ENCODE measurements at regions not wholly inside any gene's neighbourhood (a gene's known extent, or its start where the extent isn't known, plus 50 kb on each side); places are given as distances from the start of the nearest gene placed in this dataset.

DNA sequence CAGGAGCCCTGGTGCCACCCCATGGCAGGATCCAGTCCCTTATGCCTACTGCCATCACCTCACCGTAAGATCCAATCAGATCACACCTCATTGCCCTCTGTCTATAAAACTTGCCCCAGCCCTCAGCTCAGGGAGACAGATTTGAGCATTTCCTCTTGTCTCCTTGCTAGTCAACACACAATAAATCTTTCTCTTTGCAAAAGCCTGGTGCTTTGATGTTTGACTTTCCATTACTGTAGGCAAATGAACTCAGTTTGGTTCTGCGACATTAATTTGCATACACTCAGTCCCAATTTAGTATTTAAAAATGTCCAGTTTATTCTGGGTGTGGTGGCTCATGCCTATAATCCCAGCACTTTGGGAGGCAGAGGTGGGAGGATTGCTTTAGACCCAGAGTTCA is 188.4 kb downstream of the AEBP2 start:
- no peak for DNase-seq

DNA sequence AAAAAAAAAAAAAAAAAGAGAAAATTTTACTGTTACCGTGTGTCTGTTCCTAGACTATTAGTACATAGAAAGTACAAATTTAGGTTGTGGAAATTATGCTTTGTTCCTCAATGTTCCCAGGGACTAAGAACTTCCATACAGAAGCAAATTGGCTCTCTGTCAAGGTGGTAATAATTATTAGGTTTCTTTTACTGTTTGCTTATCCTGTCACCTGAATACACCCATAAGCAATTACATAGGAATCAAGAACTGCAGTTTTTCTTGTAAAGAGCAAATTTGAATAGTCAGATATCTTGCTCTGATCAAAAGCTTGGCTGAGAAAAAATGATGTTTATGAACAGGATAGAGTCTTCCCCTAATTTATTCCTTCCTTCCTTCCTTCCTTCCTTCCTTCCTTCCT is 191.2 kb downstream of the AEBP2 start:
- no peak for DNase-seq

GRCh38 chr12:19633194-19633593 is 193.9 kb downstream of the AEBP2 start:
- no peak for DNase-seq

DNA sequence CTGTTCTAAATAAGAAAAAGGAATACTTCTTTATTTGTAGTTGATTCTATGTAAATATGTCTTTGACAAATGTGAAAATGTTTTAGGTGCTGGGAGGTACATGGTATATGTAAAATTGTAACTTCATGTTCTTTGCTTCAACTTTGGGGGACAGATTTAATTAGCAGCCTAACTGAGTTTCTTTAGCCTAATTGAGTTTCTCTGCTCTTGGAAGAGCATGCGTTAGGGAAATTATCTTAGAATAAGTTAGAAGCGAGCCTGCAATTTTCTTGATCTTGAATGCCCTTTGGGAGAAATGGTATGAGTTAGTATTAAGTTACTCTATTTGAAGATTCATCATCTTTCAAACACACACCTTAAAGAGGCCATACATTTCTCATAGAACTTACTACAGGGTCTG is 194.3 kb downstream of the AEBP2 start:
- DNase-seq: no peak

GRCh38 chr12:19639781-19640415 is 200.6 kb downstream of the AEBP2 start:
- DNase-seq: no peak

- DNase-seq: no peak
Measured at GRCh38 chr12:19641235-19642080, 202.2 kb downstream of the AEBP2 start.

DNA sequence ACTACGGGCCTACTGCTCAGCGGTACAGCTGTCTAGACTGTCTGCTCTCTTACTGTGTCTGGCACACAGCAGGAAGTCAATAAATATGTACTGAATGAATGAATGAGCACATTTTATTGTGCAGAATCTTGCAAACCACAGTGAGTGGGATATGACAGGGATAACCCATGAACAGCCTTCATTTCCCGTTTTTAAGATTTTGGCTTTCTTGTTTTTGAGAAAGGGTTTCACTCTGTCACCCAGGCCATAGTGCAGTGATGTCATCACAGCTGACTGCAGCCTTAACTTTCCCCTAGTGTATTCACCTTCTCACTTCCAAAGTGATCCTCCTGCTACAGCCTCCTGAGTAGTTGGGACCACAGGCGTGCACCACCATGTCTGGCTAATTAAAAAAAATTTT is 203.1 kb downstream of the AEBP2 start:
- DNase-seq: no peak

DNA sequence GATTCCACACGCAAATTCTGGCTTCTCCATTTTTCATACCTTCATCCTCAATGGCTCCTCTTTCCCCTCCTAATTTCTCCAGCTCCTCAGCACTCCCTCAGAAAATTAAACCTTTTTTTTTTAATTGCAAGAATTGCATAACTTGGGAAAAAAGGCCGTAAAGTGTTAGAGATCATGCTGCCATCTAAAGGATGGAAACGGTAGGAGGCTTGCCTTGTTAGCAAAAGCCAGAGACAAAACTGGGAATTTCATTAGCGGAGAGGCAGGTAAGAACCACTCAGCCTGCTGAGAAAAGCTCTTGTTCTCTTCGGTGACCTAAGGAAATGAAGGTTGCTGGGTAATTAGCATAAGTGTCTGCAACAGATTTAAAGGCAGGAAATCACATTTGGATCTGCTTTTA is 204.3 kb downstream of the AEBP2 start:
- DNase-seq: no peak

DNA sequence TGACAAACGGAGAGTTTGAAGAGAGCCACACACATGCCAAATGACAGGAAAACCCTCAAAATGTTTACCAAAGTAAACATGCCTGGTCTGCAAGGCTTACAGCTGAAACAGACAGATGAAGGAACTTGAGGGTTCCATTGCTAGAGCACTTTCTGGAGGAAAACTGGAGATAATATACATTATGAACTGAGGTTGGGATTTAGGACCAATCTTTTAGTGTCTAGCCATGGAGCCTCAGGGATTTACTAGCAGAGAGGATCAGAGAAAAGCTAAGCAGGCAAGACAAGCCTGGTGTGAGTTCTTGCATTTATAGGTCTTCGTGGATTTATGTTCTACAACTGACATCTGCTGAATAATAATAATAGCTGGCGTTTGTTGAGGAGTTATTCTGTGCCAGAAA is 205.3 kb downstream of the AEBP2 start:
- DNase-seq: no peak

DNA sequence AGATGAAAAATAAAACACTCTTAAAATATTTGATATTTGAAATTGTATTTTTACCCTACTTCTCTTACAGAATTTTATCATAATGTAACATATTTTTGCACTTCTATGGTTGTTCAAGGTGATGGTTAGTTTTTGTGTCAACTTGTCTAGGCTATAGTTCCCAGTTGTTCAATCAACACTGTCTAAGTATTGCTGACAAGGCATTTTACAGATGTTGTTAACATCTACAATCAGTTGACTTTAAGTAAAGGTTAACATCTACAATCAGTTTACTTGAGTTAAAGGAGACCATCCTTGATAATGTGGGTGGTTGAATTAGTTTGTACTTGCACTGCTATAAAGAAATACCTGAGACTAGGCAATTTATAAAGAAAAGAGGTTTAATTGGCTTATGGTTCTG is 206.5 kb downstream of the AEBP2 start:
- no peak for DNase-seq

DNA sequence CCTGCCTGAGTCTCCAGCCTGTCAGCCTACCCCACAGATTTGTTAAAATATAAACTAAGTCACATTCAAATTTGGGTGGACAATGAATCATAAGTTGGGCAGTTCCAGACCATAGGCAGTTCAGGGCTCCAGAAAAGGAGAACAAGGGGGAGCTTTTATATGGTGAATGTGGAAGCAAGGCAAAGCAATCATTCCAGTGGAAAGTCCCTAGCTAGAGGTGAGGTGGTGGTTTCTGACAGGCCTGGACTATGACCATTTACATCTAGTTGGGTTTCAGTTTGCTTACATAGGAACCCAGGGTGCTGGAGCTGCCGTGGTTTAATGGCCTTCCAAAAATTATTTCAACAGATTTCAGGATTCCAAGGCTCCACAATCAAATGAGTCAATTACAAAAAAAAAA is 207.3 kb downstream of the AEBP2 start:
- DNase-seq: no peak

DNA sequence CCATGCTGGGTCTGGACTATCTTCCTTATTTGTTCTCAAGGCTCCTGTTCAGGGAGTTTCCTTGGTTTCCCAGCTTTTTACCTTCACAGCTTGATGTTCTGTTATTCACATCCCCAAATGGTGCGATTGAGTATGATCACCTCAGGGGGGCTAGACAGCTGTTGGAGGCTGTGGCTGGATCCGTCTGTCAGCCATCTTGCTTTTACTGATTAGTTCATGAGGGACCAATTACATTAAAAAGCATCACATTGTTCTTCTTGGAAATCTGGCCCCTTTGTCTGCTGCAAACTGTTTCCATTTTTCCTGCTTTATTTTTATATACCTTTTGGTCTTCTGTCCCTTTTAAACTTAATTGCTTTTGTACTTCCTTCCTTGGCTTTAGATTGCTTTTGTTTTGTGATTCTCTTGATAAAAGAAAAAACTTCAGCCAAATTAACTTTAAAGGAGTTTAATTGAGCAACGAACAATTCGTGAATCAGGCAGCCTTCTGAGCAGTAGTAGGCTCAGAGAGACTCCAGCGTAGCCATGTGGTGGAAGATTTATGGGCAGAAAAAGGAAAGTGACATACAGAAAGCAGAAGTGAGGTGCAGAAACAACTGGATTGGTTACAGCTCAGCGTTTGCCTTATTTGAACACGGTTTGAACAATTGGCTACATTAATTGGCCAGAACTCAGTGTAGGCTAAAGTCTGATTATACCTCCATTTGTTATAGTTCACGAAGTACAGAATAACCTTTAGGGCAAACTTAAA is 208.7 kb downstream of the AEBP2 start:
- DNase-seq: no peak

DNA sequence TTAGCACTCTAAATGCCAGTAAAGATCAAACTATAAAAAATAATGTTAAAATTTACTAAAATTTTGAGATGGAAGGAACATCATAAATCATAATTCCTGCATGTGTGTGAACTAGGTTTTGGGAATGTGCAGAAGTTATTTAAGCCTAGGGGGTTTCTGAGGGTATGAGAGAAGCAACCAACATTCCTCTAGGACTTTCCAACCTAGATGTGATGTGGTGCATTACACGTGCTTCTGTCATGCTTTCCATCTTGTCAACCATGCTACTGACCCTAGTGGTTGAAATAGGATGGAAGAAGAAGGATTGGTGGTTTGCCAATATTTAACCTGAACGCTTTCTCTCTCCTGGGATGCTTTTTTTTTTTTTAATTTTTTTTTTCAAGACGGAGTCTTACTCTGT is 209.3 kb downstream of the AEBP2 start:
- no peak for DNase-seq

GRCh38 chr12:19652386-19652785 is 213.1 kb downstream of the AEBP2 start:
- no peak for DNase-seq

- no peak for DNase-seq
Measured at GRCh38 chr12:19654650-19655376, 215.5 kb downstream of the AEBP2 start.

DNA sequence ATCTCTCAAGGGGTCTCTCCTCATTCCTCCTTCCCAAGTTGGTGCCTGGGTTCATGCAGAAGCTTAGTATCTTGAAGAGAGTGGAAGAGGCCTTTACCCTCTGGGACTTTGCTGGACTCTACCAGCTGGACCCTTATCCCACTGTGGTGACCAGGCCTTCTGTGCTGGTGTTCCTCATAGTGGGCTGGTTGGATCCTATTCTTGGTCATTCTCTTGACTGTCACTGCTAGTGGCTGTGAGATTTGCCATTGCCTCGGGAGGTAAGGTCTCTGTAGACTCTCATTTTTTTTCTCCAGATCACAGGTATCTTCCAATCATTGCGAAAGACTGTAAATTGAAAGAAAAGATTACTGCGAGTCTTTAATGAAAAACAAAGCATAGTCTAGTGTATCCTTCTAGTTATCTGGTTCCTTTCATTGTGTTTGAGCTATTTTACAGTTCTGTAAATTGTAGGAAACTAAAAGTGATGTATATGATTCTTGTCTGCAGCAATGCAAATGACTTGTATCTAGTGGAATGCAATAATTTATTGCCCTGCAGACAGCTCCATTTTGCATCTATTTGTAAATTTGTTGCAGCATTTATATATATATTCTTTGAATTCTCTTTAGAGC is 217.9 kb downstream of the AEBP2 start:
- no peak for DNase-seq

DNA sequence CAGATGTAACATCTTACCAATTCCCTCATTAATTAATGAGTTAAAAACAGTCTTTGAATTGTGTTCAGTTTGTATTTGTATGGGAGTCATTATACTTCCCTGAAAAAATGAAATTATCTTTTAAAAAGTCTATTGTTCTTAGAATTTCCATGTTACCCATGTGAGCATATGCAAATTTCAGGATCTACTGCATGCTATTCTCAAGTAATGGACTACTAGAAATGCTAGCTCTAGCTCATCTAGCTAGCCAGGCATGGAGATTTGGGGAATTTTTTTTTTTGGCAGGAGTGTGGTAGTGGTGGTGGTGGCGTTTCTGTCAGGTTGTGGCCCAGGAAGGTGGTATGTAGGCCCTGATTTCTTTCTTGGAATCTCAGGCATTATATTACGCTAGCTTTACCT is 218.4 kb downstream of the AEBP2 start:
- DNase-seq: no peak

- DNase-seq: no peak
Measured at GRCh38 chr12:19659086-19659485, 219.8 kb downstream of the AEBP2 start.

GRCh38 chr12:19659501-19659900 is 220.2 kb downstream of the AEBP2 start:
- no peak for DNase-seq

DNA sequence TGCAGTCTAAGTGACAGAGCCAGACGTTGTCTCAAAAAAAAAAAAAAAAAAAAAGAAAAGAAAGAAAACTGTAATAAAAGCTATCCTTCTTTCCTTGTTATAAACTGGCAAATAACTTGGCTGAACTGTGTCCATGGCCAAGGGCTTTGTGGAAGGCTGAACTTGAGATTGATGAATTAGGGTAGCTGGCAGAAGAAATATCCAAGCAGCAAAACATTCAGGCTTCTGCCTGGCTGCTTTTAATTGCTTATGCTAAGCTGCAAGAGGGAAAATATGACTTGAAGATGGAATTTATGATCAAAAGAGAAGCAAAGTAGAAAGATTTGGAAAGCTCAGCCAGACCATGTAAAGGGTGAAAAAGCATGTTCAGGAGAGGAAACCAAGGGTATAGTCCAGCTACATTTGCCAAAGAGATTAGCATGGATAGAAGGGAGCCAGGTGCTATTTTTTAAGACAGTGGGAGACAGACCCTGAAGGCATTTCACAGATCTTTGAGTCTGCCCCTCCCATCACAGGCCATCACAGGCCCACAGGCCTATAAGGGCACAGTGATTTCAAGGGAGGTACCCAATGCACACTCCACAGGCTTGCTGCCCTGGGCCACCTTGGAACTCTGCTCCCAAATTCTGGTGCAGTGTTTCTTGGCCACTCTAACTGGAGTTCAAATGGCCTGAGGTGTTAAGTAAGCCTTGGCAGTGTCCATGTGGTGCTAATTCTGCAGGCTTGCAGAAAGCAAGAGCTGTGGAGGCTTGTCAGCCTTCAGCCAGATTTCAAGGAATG is 226.0 kb downstream of the AEBP2 start:
- DNase-seq: no peak

- no peak for DNase-seq
Measured at GRCh38 chr12:19666070-19666469, 226.8 kb downstream of the AEBP2 start.

DNA sequence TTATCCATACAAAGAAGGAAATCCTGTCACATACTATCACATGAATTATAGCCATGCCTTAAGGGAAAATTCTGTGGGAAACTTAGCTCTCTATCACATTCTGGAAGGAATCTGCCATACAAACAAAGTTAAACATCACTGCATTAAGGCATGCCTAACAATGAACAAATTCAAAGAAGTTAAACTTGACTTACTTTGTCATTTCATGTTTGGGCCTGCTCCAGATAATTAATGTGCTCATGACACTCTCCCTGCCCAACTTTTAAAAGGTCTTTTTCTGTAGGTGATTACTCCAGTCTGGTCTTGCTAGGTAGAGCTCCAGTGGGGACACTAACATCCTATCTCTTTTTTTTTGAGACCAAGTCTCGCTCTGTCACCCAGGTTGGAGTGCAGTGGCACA is 230.5 kb downstream of the AEBP2 start:
- no peak for DNase-seq

Data from CD4-positive, alpha-beta T cell treated with Interferon alpha-2 for 1 hour (primary cell).